HCT116 (cell line): ENCODE measurements at regions not wholly inside any gene's neighbourhood (a gene's known extent, or its start where the extent isn't known, plus 50 kb on each side); places are given as distances from the start of the nearest gene placed in this dataset.

Source experiments
- ATAC-seq: fragments of 200-7000 bp; cut with Tn5 transposase; 2 replicates; pipeline ENCODE4 v1.9.1; 2020; ENCODE audit warnings: mild to moderate bottlenecking, moderate library complexity
- BruUV-seq: library from RNA; stranded (reverse); fragments of 400-500 nt; replicated peaks from 2 replicates; lab custom pipeline; 2021; lab: Mats Ljungman, UMichigan
- CTCF ChIA-PET: fragments of 300-600 bp; sonication (Branson Sonifier 250); formaldehyde crosslinking; loops from one replicate; lab custom pipeline; 2021; ENCODE audit warnings: antibody characterized with exemption; lab: Charles Lee
- POLR2A ChIA-PET: fragments of 300-600, 350-600 bp; sonication (Branson Sonifier 250); formaldehyde crosslinking; loops from one replicate; lab custom pipeline; 2021; ENCODE audit warnings: antibody characterized with exemption; lab: Charles Lee
- RAD21 ChIA-PET, 2 experiments: fragments of 300-600 bp; sonication (Branson Sonifier 250); formaldehyde crosslinking; loops; one replicate each; lab custom pipeline; 2023; ENCODE audit warnings: low total read pairs in 2 of 2; ENCODE audit not compliant: uncharacterized antibody in 2 of 2, unreplicated experiment in 2 of 2, low non-redundant PET in 1 of 2; lab: Charles Lee
- DNase-seq: peaks from one replicate; pipeline ENCODE4 v3.0.0-alpha.2; 2010; ENCODE audit warnings: low read depth, low spot score
- H2AFZ ChIP-seq: fragments of 200-600 bp; shearing (Covaris generic), sonication (generic); 2 replicates; pipeline ENCODE4 v1.6.1; 2017; ENCODE audit warnings: low read depth, mixed run types, mixed read lengths, antibody characterized with exemption, low read length; ENCODE audit not compliant: poor library complexity, severe bottlenecking
- H3K27ac ChIP-seq: 2 replicates; pipeline ENCODE4 v1.5.1; 2012; ENCODE audit warnings: low read depth, low read length
- H3K27me3 ChIP-seq: fragments of 200-600 bp; sonication (generic); 2 replicates; pipeline ENCODE4 v1.6.1; 2016; ENCODE audit warnings: mixed run types, low read length, mixed read lengths; ENCODE audit not compliant: insufficient read depth
- H3K36me3 ChIP-seq, 2 experiments: fragments of 200-500 bp in 1 of 2; fragments of 200-600 bp in 1 of 2; sonication (Bioruptor generic) in 1 of 2; sonication (generic) in 1 of 2; 2 replicates each; pipeline versions ENCODE4 v1.5.1 to v1.6.1; 2014 to 2016; ENCODE audit warnings: low read length in 2 of 2, inconsistent platforms in 1 of 2, mixed read lengths in 1 of 2, mixed run types in 1 of 2; ENCODE audit not compliant: insufficient read depth in 2 of 2, control insufficient read depth in 1 of 2
- H3K4me1 ChIP-seq, 2 experiments: fragments of 200-600 bp in 1 of 2; sonication (generic) in 1 of 2; 2 replicates each; pipeline versions ENCODE4 v1.5.1 to v1.6.1; 2012 to 2017; ENCODE audit warnings: low read length in 2 of 2, inconsistent platforms in 1 of 2, mild to moderate bottlenecking in 1 of 2, mixed read lengths in 1 of 2, mixed run types in 1 of 2, moderate library complexity in 1 of 2; ENCODE audit not compliant: insufficient read depth in 2 of 2, control insufficient read depth in 1 of 2
- H3K4me2 ChIP-seq: fragments of 200-600 bp; sonication (generic); 2 replicates; pipeline ENCODE4 v1.6.1; 2017; ENCODE audit warnings: mixed run types, low read length, mixed read lengths
- H3K4me3 ChIP-seq, 2 experiments: fragments of 200-600 bp in 1 of 2; sonication (generic) in 1 of 2; replicated peaks in 1 of 2; 2 replicates each; pipeline ENCODE4 v1.5.1; 2011 to 2016; ENCODE audit warnings: low read length in 2 of 2, control low read depth in 1 of 2, low read depth in 1 of 2, mild to moderate bottlenecking in 1 of 2, mixed read lengths in 1 of 2, mixed run types in 1 of 2
- H3K79me2 ChIP-seq: fragments of 200-600 bp; sonication (generic); 2 replicates; pipeline ENCODE4 v1.6.1; 2017; ENCODE audit warnings: mild to moderate bottlenecking, mixed run types, low read length, moderate library complexity, mixed read lengths; ENCODE audit not compliant: insufficient read depth
- H3K9ac ChIP-seq: fragments of 200-600 bp; sonication (generic); 2 replicates; pipeline ENCODE4 v1.6.1; 2016; ENCODE audit warnings: low read length, mixed read lengths
- H3K9me2 ChIP-seq: fragments of 200-600 bp; sonication (generic), shearing (Covaris generic); 2 replicates; pipeline ENCODE4 v1.6.1; 2017; ENCODE audit warnings: mixed run types, mild to moderate bottlenecking, moderate library complexity; ENCODE audit not compliant: insufficient read depth
- H3K9me3 ChIP-seq, 2 experiments: fragments of 200-500 bp in 1 of 2; fragments of 200-600 bp in 1 of 2; sonication (Bioruptor generic) in 1 of 2; sonication (generic) in 1 of 2; 2 replicates each; pipeline ENCODE4 v1.6.1; 2014 to 2017; ENCODE audit warnings: low read length in 2 of 2, mixed read lengths in 2 of 2, inconsistent platforms in 1 of 2, low read depth in 1 of 2, mild to moderate bottlenecking in 1 of 2, mixed run types in 1 of 2, moderate library complexity in 1 of 2; ENCODE audit not compliant: control insufficient read depth in 1 of 2, insufficient read depth in 1 of 2
- H4K20me1 ChIP-seq: fragments of 200-600 bp; sonication (generic), shearing (Covaris generic); 2 replicates; pipeline ENCODE4 v1.6.1; 2017; ENCODE audit warnings: mixed run types, mild to moderate bottlenecking, moderate library complexity; ENCODE audit not compliant: insufficient read depth
- CBX3 ChIP-seq: IDR thresholded peaks from 2 replicates; pipeline ENCODE4 v1.6.1; 2012; ENCODE audit warnings: low read depth
- CEBPB ChIP-seq: IDR thresholded peaks from 2 replicates; pipeline ENCODE4 v1.6.1; 2012; ENCODE audit warnings: low read depth
- CTCF ChIP-seq, 3 experiments: fragments of 200-600 bp in 1 of 3; sonication (generic) in 1 of 3; IDR thresholded peaks in 2 of 3; conservative IDR thresholded peaks in 1 of 3; 2 replicates each; pipeline ENCODE4 v1.5.1; 2012 to 2017; ENCODE audit warnings: low read depth in 2 of 3, low read length in 2 of 3, antibody characterized with exemption in 1 of 3, borderline replicate concordance in 1 of 3, control low read depth in 1 of 3, mild to moderate bottlenecking in 1 of 3, mixed read lengths in 1 of 3, mixed run types in 1 of 3, moderate library complexity in 1 of 3; ENCODE audit not compliant: insufficient read depth in 1 of 3
- EGR1 ChIP-seq: IDR thresholded peaks from 2 replicates; pipeline ENCODE4 v1.6.1; 2012; ENCODE audit warnings: low read depth
- ELF1 ChIP-seq: IDR thresholded peaks from 2 replicates; pipeline ENCODE4 v1.6.1; 2012; ENCODE audit warnings: low read depth, borderline replicate concordance
- EZH2 ChIP-seq: fragments of 200-600 bp; sonication (generic); IDR thresholded peaks from 2 replicates; pipeline ENCODE4 v1.6.1; 2017; ENCODE audit warnings: antibody characterized with exemption, mixed run types
- FOSL1 ChIP-seq: IDR thresholded peaks from 2 replicates; pipeline ENCODE4 v1.6.1; 2012; ENCODE audit warnings: low read depth
- JUND ChIP-seq: IDR thresholded peaks from 2 replicates; pipeline ENCODE4 v1.6.1; 2012
- MAX ChIP-seq: IDR thresholded peaks from 2 replicates; pipeline ENCODE4 v1.6.1; 2012
- POLR2A ChIP-seq: IDR thresholded peaks from 2 replicates; pipeline ENCODE4 v1.7.0; 2011; ENCODE audit warnings: borderline replicate concordance; ENCODE audit not compliant: insufficient read depth, insufficient read length; ENCODE audit errors: extremely low read depth
- RAD21 ChIP-seq: IDR thresholded peaks from 2 replicates; pipeline ENCODE4 v1.6.1; 2012; ENCODE audit warnings: low read depth, mild to moderate bottlenecking
- SIN3A ChIP-seq: IDR thresholded peaks from 2 replicates; pipeline ENCODE4 v1.6.1; 2012; ENCODE audit warnings: low read depth
- SP1 ChIP-seq: IDR thresholded peaks from 2 replicates; pipeline ENCODE4 v1.6.1; 2012; ENCODE audit warnings: low read depth
- SRF ChIP-seq: IDR thresholded peaks from 2 replicates; pipeline ENCODE4 v1.6.1; 2012; ENCODE audit warnings: low read depth
- TCF7L2 ChIP-seq: IDR thresholded peaks from 2 replicates; pipeline ENCODE4 v1.7.0; 2011; ENCODE audit warnings: borderline replicate concordance, inconsistent platforms; ENCODE audit not compliant: insufficient read depth, insufficient read length; ENCODE audit errors: extremely low read depth
- YY1 ChIP-seq: IDR thresholded peaks from 2 replicates; pipeline ENCODE4 v1.6.1; 2011; ENCODE audit warnings: low read length, low read depth, moderate library complexity, mild to moderate bottlenecking; ENCODE audit not compliant: insufficient replicate concordance; ENCODE audit errors: extremely low read depth
- ZBTB33 ChIP-seq: IDR thresholded peaks from 2 replicates; pipeline ENCODE4 v1.6.1; 2011; ENCODE audit warnings: mild to moderate bottlenecking, low read length, moderate library complexity; ENCODE audit not compliant: insufficient replicate concordance; ENCODE audit errors: extremely low read depth
- ZFX ChIP-seq: fragments of 450-650 bp; IDR thresholded peaks from 2 replicates; pipeline ENCODE4 v1.6.1; 2017
- ZNF274 ChIP-seq: fragments of 200-500 bp; sonication (Bioruptor generic); IDR thresholded peaks from 2 replicates; pipeline ENCODE4 v1.6.1; 2014; ENCODE audit warnings: mild to moderate bottlenecking, low read depth, low read length, inconsistent platforms
- intact Hi-C: fragments of 100-400 bp; cut with micrococcal nuclease; formaldehyde crosslinking; loops from 2 replicates; pipeline ENCODE4 v1.10.0; 2022

GRCh38 chr14:30427846-30428245, 131.1 kb upstream of the G2E3 start (continued):
- TF ChIP-seq CTCF (IDR thresholded peaks at IDR 0.05 in 2 of 3, conservative IDR thresholded peaks at IDR 0.05 in 1 of 3; ENCODE audit: borderline replicate concordance in 1 of 3, insufficient read depth in 1 of 3, low read depth in 2 of 3, low read length in 2 of 3) = no peak
- no peak for TF ChIP-seq CBX3
- no peak for TF ChIP-seq SP1
- TF ChIP-seq SRF = no peak
- TF ChIP-seq YY1 = no peak
- no peak for TF ChIP-seq ZFX
- no peak for TF ChIP-seq RAD21
- TF ChIP-seq ELF1 = no peak
- no peak for TF ChIP-seq JUND
- no peak for TF ChIP-seq EGR1

GRCh38 chr14:30431552-30431951, 127.4 kb upstream of the G2E3 start:
- CTCF ChIA-PET = interaction anchor here (1.9 kb wide), 1 partner anchor 12 kb away, joined by 5 read pairs; no protein-coding TSS in a partner anchor
- BruUV-seq = no TSS peak
- TF ChIP-seq SP1 (no peak), FOSL1 (no peak), EGR1 (no peak), SIN3A (no peak), POLR2A (no peak), YY1 (no peak), EZH2 (no peak), SRF (no peak), MAX (no peak), JUND (no peak), CTCF (IDR thresholded peaks at IDR 0.05 in 2 of 3, conservative IDR thresholded peaks at IDR 0.05 in 1 of 3; ENCODE audit: borderline replicate concordance in 1 of 3, insufficient read depth in 1 of 3, low read depth in 2 of 3, low read length in 2 of 3) (no peak), CEBPB (no peak), ZBTB33 (no peak), ZNF274 (no peak), RAD21 (no peak), TCF7L2 (no peak), ZFX (no peak), ELF1 (no peak)

More at GRCh38 chr14:30431552-30431951, 127.4 kb upstream of the G2E3 start:
- no peak overlapping the region for H2AFZ ChIP-seq
- DNase-seq = no peak
- intact Hi-C loops = no loop called here
- ChIA-PET RAD21 (no interaction called here), POLR2A (no interaction called here)
- H3K79me2 ChIP-seq = no peaks in the 10 kb centered on the region
- no peak overlapping the region for H3K4me3 ChIP-seq
- H3K27me3 ChIP-seq = 0 out of 2 replicates have a peak, but pooled peaks cover 4% of the 10 kb centered on the region
- H3K9me3 ChIP-seq = no peaks in the 10 kb centered on the region
- ATAC-seq = no peak
- H3K9me2 ChIP-seq = no peaks in the 10 kb centered on the region
- H3K9ac ChIP-seq = no peak overlapping the region
- H3K27ac ChIP-seq = no peak overlapping the region
- no peaks in the 10 kb centered on the region for H3K4me1 ChIP-seq
- no peaks in the 10 kb centered on the region for H4K20me1 ChIP-seq
- no peak overlapping the region for H3K4me2 ChIP-seq
- no peaks in the 10 kb centered on the region for H3K36me3 ChIP-seq
